HK-2 (cell line): ENCODE measurements at regions not wholly inside any gene's neighbourhood (a gene's known extent, or its start where the extent isn't known, plus 50 kb on each side); places are given as distances from the start of the nearest gene placed in this dataset.
"Not testable (repeated sequence)": the region's sequence is repeated elsewhere in the genome, so short reads cannot be mapped to it uniquely, and the experiment has no call there.

Experiments used
- DNase-seq: peaks from one replicate; pipeline ENCODE4 v3.0.0-alpha.2; 2018; ENCODE audit not compliant: unreplicated experiment

DNA sequence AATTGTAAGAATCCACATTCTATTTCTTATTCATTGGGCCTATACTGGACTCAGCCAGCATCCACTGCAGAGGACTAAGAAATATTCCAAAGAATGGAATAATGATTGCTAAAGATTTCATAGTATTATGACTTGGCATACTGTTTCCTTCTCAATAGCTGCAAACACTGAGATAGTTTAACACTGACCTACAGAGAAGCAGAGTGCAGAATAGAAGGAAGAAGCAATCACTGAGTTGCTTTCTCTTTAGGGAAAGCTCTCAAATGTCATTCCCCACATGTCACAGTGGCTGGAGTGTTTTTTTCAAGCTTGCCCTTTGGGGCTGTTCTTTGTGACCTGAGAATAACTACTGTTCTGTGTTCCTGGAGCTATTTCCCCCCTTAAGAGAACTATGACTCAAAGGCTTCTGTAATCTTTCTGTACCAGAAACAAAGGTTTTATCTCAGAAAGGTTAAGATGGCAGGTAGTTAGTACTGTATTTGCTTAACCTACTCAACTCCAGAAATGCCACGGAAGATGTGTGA is 243.6 kb upstream of the LUZP2 start:
- no peak for DNase-seq

DNA sequence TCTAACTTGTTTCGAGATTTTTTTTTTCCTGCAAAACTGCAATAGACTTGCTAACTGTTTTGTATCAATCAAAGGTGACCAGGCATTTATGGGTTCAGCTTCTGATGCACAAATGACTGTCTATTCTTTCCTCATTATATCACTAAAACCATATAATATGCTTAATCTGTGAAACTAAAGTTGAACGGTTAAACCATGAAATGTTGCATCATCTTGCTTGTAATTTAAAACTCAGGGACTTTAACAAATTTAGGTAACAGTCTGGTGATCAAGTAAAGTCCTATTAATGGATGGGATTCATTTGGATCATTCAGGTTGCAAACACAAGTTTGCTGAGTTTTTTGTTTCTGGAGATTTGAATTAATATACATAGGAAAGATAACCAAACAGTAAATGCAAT is 232.0 kb upstream of the LUZP2 start:
- no peak for DNase-seq

DNA sequence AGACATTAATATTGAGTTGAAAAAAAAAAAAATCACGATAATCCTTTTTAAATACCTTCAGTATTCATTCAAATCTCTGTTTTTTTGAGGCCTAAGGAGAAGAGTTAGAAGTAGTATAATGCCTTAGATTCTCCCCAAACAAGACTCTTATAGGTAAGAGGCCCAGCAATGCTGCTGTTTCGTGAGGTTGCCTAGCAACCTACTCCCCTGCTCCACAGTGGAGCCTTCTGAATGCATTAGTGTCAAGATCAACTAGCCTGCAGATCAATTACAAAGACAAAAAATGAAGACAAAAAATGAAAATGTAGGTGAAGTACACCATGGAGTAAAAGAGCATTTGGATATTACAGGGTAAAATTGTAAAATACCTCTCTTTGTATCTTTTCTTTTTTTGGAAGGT is 229.8 kb upstream of the LUZP2 start:
- no peak for DNase-seq

DNA sequence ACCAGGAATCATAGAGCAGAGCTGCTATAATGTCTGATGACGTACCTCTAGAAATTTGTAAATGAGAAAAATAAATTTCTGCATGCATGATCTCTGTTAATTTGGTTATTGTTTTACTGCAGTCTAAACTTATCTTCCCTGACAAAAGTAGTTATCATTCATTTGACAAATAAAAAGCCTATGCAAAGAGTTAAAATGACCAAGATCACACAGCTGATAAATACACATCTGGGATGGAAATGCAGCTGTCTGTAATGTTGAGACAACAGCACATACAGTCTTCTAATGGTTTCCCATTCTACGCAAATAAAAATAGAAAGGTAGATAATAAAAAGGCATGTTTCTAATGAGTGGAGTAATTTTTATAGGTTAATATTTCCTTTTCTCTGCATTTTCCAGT is 225.1 kb upstream of the LUZP2 start:
- DNase-seq = no peak

DNA sequence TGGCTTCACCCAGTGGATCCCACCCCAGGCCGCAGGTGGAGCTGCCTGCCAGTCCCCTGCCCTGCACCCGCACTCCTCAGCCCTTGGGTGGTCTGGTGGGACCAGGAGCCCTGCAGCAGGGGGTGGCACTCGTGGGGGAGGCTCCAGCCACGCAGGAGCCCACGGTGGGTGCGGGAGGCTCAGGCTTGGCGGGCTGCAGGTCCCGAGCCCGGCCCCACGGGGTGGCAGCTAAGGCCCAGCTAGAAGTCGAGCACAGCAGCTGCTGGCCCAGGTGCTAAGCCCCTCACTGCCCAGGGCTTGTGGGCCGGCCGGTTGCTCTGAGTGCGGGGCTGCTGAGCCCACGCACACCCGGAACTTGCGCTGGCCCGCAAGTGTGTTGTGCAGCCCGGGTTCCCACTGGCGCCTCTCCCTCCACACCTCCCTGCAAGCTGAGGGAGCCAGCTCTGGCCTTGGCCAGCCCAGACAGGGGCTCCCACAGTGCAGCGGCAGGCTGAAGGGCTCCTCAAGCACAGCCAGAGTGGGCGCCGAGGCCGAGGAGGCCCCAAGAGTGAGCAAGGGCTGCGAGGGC is 222.6 kb upstream of the LUZP2 start:
- not testable (repeated sequence) for DNase-seq

DNA sequence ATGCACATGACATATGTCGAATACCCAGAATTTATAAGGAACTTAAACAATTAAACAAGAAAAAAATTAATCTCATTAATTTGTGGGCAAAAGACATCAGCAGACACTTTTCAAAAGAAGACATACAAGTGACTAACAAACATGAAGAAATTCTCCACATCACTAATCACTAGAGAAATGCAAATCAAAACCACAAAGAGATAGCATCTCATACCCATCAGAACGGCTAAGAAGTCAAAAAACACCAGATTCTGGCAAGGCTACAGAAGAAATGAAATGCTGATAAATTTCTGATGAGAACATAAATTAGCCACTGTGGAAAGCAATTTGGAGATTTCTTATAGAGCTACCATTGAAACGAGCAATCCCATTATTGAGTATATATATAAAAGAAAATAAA is 210.6 kb upstream of the LUZP2 start:
- DNase-seq = no peak

DNA sequence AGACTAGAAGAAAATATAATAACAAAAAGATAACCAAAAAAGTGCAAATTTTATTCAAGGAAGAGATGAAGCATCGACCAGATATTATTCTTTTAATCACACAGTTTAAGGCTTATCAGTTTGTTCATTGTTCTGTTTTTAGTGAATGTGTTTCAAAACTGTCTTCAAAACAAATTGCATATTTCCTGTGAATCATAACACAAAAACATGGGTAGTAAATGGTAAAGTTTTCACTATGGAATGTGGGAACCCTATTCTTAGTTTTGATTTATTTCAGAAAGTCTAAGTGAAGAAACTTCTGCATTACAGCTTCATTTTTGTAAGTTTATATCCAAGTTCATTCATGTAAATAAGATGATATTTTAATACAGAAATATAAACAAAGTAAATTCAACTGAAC is 207.6 kb upstream of the LUZP2 start:
- DNase-seq = no peak

DNA sequence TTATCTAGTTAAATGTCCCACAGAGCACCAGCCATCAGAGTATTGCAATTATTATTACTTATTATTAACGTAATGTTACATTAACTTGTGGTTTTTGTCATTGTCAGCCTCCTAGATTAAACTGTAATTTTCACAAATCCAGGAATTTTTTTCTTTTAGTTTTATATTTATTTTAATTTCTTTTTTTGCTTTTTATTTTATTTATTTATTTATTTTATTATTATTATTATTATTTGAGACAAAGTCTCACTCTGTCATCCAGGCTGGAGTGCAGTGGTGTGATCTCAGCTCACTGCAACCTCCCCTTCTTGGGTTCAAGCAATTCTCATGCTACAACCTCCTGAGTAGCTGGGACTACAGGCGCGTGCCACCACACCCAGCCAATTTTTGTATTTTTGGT is 202.9 kb upstream of the LUZP2 start:
- DNase-seq = no peak

DNA sequence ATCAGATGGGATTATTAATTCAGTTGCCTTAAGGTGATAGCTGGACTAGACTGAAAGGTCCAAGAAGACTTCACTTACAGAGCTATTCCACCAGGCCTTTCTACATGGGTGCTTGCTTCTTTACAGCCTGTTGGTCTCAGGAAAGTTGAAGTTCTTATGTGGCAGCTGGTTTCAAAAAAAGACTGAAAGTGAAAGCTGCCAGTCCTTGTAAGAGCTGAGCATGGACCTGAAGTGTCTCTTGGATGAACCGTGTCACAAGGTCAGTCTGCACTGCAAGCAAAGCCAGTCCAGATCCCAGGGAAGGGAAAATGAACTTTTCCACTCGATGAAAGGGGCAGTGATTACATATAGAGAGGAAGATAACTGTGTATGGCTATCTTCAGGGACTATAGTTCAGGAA is 201.5 kb upstream of the LUZP2 start:
- DNase-seq = no peak

DNA sequence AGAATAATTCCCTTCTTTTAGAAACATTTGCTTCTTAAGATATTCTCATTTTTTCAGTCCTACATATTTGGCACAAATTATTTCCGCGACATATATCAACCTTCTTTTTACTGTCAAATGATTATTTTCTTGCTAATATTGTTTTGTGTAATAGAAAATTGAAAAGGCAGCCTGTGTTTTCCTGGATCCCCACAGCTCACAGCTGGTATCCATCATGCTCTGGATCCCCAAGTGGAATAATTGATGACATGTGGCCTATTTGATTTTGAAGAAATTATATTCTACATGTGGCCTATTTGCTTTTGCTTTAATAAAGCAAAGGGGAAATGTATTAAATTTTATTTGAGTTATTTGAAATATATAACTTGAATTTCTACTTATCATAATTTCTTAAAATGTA is 199.4 kb upstream of the LUZP2 start:
- no peak for DNase-seq

DNA sequence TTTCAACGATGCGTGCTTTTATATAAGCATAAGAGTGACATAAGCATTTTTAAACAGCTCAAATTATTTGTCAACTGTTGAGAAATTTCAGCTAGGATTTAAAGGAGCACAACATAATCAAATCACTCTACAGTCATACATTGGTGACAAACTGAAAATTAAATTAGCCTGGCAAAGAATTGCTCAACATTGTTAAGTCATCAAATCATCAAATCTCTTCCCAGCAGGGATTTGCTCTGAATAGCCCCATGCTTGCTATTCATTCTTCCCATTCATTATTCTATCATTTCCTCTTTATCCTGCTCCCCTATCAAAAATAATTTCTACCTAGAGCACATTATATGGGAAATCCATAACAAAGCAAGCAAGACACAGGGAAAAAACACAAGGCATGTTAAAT is 198.7 kb upstream of the LUZP2 start:
- no peak for DNase-seq

DNA sequence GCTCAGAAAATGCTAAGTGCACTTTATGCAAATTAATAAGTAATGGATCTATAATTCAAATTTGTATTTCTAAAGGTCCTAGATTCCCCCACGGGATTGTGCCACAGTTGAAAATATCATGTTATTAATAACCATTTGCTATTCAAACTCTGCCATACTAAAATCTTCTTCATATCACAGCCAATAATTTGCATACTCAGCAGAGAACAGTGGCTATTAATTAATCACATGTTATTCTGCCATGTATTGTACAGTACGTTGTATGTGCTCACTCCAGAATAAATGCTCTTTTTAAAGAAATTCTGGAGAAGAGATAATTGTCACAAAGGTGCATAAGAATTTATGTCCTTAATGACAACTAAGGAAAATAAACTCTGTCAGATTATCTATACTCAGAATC is 184.9 kb upstream of the LUZP2 start:
- DNase-seq = no peak

DNA sequence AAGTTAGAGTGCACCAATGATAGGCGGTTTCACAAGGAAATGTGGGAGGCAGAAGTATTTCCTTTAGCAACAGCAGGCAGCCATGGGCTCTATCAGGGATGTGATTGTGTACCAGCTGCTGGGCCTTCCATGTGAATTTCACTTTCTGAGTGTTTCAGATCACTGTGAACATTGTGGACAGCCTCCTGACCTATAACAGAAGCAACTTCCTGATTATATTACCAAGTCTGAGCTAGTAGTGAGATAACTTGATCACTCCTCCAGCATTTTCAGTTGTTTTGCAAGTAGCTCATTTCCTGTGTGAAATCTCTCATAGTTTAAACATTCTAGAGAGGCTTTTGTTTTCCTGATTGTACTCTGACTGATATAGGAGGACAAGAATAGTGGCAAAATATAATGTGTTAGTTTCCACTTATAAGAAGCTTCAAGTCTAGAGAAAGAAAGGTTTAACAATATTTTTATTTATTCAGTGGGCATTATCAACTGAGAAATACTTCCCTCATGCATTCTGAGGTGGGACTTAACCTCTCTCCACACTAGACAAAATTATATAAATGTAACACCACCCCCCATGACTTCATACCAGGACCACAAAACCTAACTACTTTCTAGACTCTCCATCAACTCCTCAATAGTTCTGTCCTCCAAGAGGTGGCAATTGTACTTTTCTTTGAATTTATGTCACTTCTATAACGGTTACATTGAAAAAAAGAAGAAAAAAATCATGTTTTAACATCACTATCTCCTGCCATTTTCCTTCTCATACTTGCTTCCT is 184.2 kb upstream of the LUZP2 start:
- no peak for DNase-seq

DNA sequence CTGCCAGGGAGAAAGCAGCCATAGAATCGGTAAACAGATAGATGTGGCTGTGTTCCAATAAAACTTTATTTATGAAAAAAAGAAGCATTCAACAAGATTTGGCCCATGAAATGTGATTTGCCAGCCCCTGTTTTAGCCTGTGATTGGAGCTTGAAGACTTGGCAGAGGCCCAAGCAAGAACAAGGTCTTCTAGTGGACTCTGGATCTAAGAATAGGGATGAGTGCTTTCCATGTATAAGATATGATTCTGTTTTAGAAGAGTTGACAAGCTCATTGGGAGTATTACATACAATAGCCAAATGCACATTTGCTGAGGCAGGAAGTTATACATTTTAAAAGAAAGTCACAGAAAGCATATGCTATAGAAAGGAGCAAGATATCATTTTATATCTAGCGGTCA is 175.6 kb upstream of the LUZP2 start:
- DNase-seq = no peak

DNA sequence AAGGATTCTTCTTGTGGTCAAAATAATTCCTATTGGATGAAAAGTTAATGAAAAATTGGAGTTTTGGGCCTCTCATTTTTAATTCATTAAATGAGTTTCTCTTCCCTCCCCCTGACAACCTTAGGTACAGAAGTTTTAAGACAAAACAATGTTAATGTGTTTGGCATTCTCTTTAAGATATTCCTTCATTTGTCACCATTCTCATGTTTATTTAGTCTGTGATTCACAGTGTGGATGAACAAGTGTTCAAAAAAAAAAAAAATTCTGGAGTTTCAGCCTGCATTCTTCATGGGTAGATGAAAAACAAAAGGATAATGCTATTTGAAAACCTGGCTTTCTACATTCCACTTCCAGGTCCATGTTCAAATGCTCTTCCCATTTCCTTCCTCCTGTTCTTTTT is 172.6 kb upstream of the LUZP2 start:
- no peak for DNase-seq

DNA sequence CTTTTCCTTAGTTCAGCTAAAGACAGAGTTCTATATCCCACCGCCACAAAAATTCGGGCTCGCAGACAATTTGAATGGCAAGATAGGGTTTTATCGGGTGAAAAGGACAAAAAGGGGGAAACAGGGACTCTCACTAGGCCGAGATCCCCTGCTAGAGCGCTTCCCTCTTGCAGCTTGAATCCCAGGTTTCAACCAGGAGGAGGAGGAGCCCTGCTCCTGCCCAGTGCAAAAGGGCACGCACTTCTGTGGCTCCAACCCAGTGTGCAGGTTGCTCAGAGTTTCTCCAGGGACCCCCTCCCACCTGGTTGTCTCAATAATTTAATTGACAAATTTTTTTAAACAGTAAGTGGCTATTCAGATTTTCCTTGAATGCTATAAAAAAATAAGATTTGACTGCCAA is 152.6 kb upstream of the LUZP2 start:
- DNase-seq = no peak

DNA sequence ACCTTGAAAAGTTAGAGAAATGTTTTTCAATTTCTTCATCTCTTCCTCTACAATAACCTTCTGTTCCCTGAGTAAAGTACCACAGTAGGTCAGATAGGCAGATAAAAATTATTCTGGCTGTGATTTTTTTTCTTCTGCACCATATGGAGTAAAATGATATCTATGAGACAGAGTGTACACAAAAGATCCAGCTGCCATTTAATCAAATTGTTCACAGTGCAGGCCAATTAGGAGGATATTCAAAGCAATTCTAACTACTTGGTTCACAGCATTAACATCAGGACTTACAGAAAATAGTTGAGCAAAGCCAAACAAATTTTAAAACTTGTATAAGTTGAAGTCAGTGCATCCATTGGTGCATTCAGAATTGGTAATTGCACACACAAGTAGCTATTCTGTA is 147.9 kb upstream of the LUZP2 start:
- DNase-seq = no peak

DNA sequence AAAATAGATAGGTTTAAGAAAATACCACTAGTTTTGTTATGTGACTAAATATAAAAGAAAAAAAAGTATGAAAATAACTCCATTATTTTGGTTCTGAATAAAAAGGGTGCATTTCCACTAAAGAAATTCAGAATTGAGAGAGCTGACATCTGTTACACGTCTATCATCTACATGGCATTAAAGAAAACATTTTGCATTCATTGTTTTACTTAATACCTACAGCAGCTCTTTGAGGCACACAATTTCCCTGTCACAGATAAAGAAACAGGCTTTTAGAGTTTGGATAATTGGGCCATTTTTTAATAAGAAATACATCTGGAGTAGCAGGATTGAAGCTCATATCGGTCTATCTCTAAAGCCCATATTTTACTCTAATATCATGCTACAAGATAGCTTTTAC is 145.7 kb upstream of the LUZP2 start:
- DNase-seq = no peak

DNA sequence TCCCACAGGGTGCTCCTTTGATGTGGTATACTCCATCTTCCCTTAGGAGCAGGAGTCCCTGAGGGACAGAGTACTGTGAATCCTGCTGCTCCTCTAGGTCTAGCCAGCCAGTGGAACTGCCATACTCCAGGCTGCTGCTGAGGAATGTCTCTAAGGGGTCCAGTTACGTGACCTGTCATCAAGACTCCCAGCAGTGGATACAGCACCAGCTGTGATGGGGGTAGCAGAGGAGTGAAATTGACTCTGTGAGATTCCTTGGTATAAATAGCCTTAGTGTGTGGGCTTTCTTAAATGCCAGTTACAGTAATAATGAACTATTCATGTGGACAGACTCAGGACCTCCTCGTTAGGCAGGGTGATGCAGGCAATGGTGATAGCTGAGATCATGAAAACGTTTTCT is 140.4 kb upstream of the LUZP2 start:
- no peak for DNase-seq

DNA sequence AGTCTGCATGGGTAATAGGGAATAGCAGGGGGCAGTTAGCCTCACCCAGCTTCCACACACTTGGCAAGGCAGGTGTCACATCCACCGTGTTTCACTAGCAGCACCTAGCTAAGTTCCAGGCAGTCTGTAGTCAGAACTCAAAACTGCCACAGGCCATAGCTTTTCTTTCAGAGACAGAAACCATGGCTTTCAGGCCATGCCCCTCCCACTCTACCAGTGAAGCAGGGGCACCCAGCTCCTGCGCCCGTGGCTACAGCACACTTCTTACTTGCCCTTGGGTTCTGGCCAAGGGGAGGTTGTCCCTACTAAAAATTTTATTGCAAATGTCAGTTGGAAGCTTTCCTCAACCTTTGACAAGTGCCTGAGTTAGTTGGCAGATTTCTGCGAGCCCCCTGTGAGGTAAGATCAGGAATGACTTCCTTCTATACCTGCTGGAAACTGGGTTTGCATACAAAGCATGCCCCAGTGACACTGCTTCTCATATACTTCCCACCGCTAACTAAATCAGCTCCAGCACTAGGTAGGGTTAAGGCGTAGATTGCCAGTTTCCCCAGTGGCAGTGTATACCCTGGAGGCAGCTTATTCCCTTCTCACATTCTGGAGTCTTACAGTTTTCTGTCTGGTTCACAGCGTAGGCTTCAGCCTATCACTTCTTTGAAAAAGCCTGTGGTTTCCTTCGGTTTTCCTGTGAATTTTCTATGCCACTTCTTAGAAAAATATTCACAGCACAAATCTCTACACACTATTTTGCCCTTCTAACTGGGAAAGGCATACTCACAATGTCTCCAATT is 139.0 kb upstream of the LUZP2 start:
- no peak for DNase-seq

DNA sequence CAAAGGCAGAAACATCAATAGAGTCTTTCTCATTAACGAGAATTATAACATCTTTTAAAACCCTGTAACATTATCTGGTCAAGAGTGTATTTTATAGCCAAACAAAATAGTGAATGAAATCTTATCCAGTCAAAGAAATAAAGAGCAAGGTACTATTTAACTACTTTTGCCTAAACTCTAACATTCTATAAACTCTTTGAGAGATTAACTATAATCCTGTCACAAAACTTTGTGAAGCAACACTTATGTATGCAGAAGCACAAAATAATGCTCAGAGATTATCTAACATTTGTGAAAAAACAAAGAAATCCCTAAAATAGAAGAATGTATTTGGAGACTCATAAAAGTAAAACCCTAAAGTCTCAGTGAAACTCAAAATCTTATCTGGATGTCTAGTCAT is 124.4 kb upstream of the LUZP2 start:
- no peak for DNase-seq

DNA sequence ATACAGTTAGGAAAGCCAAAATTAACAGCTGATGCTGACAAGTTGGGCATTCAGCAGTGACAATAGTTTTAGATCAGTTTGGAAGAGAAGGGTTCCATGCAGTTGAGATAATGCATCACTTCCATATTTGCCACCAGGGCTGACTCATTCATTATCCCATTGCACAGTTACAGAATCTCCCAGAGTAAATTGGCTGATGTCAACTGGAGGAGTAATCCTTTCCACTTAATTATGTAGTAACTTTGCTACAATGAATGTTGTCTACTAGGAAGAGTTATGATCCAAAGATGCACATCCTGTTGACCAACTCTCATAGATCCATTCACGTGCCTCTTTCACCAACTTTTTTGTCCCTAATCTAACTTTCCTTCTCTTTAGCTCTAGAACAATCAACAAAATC is 123.3 kb upstream of the LUZP2 start:
- DNase-seq = no peak

DNA sequence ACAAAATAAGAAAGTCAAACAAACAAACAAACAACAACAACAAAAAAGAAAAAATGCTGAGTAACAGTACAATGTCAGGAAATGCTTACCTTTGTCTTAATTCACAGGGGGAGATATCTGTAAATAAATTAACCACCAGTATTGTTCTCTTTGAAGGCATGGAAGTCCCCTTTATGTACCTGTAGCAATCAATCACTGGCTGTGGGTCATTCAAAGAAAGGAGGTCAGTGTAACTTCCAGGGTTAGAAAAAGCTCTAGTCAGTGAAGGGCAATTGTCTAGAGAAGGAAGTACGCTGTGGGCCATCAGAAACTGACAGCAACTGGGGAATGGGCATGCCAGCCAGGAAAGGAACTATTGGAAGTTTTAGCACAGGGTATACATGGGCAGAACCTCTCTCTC is 121.5 kb upstream of the LUZP2 start:
- DNase-seq = no peak
